ENCODE measurements at regions not wholly inside any gene's neighbourhood (a gene's known extent, or its start where the extent isn't known, plus 50 kb on each side); places are given as distances from the start of the nearest gene placed in this dataset.
A peak's percentile ranks its signal among the peaks of the same experiment; 100 is the strongest.

DNA sequence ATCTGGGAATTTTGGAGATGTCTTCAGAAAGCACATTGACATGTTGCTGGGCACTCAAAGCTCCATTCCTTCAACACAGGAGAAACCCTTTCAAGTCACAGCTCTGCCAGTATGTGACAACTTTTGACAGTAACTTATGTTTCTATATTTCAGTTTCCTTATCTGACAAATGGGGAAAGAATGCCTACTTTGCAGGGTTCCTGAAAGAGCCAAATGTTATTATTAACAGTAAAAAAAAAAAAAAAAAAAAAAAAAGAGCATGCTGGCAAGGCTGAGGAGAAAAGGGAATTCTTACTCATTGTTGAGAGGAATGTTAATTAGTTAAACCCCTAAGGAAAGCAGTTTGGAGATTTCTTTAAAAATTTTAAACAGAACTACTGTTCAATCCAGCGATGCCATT lies 272.5 kb upstream of the TGFBR2 start:
- DNase-seq, result no peak
- no peak overlapping the region for H3K4me3 Mint-ChIP-seq
- no peaks in the 10 kb centered on the region for H3K9me3 Mint-ChIP-seq
- peaks cover 2% of the 10 kb centered on the region for H3K36me3 Mint-ChIP-seq (ENCODE audit: low read depth)
- peaks cover 31% of the 10 kb centered on the region for H3K4me1 Mint-ChIP-seq
- H3K27me3 Mint-ChIP-seq, result no peaks in the 10 kb centered on the region
- ATAC-seq, result no peak
- no peak overlapping the region for H3K27ac Mint-ChIP-seq

DNA sequence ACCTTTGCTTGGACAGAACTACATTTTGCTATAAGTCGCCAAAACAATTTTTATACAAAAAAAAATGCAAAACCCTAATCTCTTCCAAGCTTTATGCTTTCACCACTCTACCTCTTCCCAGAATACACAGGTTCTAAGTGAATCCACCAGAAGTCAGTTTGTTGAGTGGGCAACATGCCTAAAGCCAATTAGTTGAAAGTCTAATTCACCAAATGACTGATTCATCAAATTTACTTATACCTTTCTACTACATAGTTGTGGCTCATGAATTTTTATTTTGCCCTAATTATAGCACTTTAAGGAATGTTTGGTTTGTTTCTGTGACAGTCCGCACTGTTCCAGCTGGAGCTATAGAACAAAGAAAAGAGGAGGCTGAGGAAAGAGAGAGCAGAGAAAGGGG lies 265.9 kb upstream of the TGFBR2 start:
- DNase-seq, result no peak
- Mint-ChIP-seq H3K27me3 (no peaks in the 10 kb centered on the region), H3K27ac (no peak overlapping the region), H3K9me3 (no peaks in the 10 kb centered on the region), H3K4me3 (no peak overlapping the region), H3K4me1 (peaks cover 38% of the 10 kb centered on the region), H3K36me3 (ENCODE audit: low read depth) (peaks cover 2% of the 10 kb centered on the region)
- no peak for ATAC-seq

DNA sequence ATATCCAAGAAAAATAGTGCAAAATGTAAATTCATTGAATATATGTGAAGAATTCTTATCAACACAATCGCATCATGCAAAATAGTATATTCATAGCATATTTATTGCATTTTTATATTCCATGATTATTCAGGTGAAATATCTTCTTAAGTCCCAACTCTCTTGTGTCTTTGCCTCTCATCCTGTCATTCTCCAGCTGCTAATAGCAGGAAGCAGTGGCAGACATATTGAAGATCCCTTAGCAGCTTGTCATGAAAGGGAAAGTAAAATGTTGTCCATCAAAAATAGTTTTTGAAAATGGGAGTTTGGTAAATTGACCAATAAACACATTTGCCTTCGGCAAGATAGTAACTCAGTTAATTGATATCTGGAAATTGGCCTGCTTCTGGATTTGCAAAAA lies 265.3 kb upstream of the TGFBR2 start:
- DNase-seq, result no peak
- peaks cover 3% of the 10 kb centered on the region for H3K36me3 Mint-ChIP-seq (ENCODE audit: low read depth)
- H3K4me1 Mint-ChIP-seq, result peaks cover 43% of the 10 kb centered on the region
- no peak overlapping the region for H3K4me3 Mint-ChIP-seq
- no peak overlapping the region for H3K27ac Mint-ChIP-seq
- no peaks in the 10 kb centered on the region for H3K27me3 Mint-ChIP-seq
- ATAC-seq, result no peak
- no peaks in the 10 kb centered on the region for H3K9me3 Mint-ChIP-seq

DNA sequence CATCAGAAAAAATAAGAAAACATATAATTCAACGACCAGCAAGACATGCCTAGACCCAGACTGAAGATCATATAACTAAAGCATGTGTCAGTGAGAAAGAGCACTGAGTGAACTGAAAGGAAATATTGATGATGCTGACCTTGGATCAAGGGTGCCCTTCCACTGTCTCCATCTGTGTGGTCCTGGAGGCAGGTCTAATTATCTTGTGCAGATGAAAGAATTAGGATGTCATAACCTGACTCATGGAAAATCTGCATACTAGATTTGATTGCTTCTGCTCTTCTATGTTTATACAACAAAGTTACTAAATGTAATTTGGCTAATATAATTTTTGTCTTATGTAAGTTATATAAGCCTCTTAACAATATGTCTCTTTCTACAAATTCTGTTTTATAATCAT lies 264.6 kb upstream of the TGFBR2 start:
- H3K4me1 Mint-ChIP-seq, result peaks cover 51% of the 10 kb centered on the region
- peak overlapping the region; percentile 68 for H3K27ac Mint-ChIP-seq
- ATAC-seq, result peak; percentile 85
- no peaks in the 10 kb centered on the region for H3K9me3 Mint-ChIP-seq
- no peak overlapping the region for H3K4me3 Mint-ChIP-seq
- H3K36me3 Mint-ChIP-seq (ENCODE audit: low read depth), result peaks cover 3% of the 10 kb centered on the region
- H3K27me3 Mint-ChIP-seq, result no peaks in the 10 kb centered on the region
- no peak for DNase-seq

DNA sequence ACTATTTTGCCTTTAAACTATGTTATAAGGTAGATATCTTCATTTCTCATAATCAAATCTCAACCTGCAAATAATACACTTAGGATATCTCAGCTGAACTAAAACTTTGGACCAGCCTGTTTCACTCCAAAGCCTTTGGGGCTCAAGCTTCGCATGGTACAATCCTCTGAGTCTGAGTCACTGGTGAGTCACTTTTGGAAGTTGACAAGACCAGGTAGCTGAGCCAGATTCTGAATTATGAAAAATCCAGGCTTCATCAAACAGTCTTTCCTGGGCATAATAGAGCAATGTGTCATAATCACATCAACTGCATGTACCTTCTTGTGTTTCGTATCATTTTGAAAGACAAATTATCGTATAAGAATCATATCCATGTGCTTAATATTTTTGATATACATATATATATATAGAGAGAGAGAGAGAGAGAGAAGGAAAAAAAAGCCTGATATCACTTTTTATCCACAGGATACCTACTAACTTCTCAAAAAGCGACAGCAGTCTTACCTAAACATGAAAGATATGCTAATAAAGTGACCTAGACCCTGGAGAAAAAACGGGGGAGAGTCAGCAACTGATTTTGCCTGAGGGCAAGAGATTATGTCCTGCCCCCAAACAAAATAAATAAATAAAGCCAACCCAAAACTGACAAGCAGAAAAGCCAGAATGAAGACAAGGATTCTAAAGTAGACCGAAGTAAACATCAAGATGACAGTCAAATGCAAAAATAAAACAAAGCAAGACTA lies 263.9 kb upstream of the TGFBR2 start:
- peak; percentile 78 for ATAC-seq
- peaks cover 3% of the 10 kb centered on the region for H3K36me3 Mint-ChIP-seq (ENCODE audit: low read depth)
- peaks cover 57% of the 10 kb centered on the region for H3K4me1 Mint-ChIP-seq
- H3K4me3 Mint-ChIP-seq, result peak overlapping the region; percentile 13
- no peaks in the 10 kb centered on the region for H3K9me3 Mint-ChIP-seq
- no peaks in the 10 kb centered on the region for H3K27me3 Mint-ChIP-seq
- no peak for DNase-seq
- H3K27ac Mint-ChIP-seq, result peak overlapping the region; percentile 68

DNA sequence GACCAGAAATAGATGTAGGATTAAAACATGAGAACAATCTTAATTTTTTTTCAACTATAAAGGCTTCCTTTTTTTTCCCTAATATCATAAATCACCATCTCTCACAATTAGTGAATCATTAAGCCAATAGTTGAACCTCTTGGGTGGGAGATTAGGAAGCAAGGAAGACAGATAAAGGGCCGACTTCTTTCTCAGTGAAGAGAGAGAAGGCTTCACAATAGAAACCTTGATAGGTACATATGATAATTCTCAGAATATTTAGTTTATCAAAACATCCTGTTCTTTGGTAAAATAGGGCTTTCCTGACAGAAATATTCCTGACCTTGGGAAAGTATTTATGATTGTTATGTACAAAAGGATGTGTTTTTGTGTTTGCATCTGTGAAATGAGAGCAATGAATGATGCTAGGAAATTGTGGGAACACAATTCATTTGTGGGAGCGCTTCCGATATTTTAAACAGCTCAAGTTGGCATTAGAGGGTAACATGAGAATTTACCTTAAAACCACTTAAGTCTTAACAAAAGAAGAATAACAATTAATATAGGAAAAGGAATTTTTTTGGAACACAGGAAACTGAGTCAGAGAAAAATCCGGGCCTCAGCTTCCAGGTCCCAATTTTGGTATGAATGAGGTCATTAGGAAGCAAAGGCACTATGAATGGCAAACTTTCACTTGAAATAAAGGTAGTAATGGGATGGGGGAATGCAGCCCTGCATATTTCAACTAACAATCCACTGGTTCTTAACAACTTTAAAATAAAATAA lies 263.2 kb upstream of the TGFBR2 start:
- Mint-ChIP-seq H3K36me3 (ENCODE audit: low read depth) (peaks cover 2% of the 10 kb centered on the region), H3K4me3 (no peak overlapping the region), H3K9me3 (no peaks in the 10 kb centered on the region), H3K27me3 (no peaks in the 10 kb centered on the region), H3K4me1 (peaks cover 65% of the 10 kb centered on the region), H3K27ac (no peak overlapping the region)
- DNase-seq (no peak), ATAC-seq (no peak)

DNA sequence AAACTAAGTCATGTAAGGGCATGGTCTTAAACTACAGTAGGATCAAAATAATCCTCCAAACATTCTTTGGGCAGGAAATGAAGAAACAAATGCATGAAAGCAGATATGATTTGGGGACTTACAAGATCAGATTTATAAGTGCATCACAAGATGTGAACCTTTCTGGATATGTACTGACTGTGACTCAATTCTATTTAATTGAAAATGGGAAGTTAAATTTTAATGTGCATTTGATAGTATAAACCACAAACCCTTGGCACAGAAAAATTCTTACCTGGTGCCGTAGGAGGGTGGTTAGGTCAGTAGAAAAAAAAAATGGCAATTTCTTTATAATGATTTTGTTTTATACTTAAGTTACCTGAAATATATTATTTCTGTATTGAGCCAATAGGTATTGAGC lies 262.5 kb upstream of the TGFBR2 start:
- Mint-ChIP-seq H3K4me3 (no peak overlapping the region), H3K27ac (no peak overlapping the region), H3K4me1 (peaks cover 71% of the 10 kb centered on the region), H3K36me3 (ENCODE audit: low read depth) (peaks cover 2% of the 10 kb centered on the region), H3K27me3 (no peaks in the 10 kb centered on the region), H3K9me3 (no peaks in the 10 kb centered on the region)
- DNase-seq, result no peak
- ATAC-seq, result no peak

DNA sequence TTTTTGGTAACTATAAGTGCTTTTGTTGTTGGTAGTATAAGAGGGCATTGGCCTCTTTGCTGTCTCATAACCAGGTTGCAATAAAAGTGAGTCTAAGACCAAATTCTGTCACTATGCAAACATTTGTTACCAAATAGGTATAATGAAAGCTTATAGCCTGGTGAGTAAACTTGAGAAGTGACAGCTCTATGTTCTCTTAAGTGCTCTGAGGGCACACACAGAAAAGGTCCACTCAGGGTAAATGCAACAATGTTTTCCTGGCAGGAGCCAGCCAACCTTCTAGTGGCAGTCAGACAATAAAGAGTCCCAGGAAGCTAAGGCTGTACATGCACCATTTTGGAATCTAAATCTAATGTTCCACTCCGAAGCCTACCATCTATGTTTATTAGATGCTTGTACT lies 262.1 kb upstream of the TGFBR2 start:
- ATAC-seq (no peak), DNase-seq (no peak)
- H3K27ac Mint-ChIP-seq, result no peak overlapping the region
- H3K4me1 Mint-ChIP-seq, result peaks cover 75% of the 10 kb centered on the region
- H3K4me3 Mint-ChIP-seq, result no peak overlapping the region
- H3K27me3 Mint-ChIP-seq, result no peaks in the 10 kb centered on the region
- peaks cover 2% of the 10 kb centered on the region for H3K36me3 Mint-ChIP-seq (ENCODE audit: low read depth)
- no peaks in the 10 kb centered on the region for H3K9me3 Mint-ChIP-seq

DNA sequence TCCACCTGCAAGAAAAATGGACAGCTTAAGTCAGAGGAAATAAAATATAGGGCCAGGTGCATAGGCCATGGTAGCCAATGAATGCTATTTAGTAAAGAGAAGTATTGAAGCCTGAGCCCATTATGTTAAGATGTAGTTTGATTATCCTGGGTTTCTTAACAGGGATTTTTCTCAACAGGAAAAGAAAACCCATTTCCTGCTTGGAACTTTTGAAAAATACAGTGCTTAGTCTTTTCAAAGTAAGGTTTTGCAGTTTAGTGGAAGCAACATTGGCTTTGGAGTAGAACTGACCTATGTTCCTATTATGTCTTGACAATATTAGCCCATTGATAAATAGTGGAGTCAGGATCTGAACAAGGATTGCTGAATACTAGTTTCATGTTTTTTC lies 259.5 kb upstream of the TGFBR2 start:
- DNase-seq (no peak), ATAC-seq (no peak)
- Mint-ChIP-seq H3K27ac (peak overlapping the region; percentile 87), H3K27me3 (no peaks in the 10 kb centered on the region), H3K9me3 (no peaks in the 10 kb centered on the region), H3K4me1 (peaks cover 92% of the 10 kb centered on the region), H3K4me3 (no peak overlapping the region), H3K36me3 (ENCODE audit: low read depth) (peaks cover 2% of the 10 kb centered on the region)

DNA sequence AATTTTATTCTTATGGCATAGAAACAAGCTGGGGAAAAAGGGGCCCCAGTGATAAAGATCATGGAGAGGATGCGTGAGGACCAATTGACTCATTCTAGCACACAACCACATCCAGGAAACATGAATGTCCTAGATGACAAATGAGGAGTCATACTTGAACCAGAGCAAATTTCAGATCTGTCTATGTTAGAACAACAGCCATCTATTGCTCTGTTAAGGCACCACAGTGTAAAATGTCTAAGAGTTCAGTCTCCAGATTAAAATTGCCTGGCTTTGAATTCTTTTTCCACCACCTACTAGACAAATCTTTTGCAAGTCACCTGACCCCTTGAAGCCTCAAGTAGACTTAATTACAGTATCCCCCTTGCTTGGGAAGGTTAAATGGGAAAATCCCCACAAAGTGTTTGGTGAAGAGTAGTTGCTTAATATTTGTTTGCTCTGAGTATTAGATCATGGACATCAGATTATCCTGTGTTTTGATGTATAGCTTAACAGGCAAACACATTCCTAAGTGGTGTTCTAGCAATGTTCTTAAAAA lies 258.7 kb upstream of the TGFBR2 start:
- H3K27ac Mint-ChIP-seq, result peak overlapping the region; percentile 87
- ATAC-seq (peak; percentile 98), DNase-seq (no peak)
- H3K4me1 Mint-ChIP-seq, result peaks cover 93% of the 10 kb centered on the region
- H3K4me3 Mint-ChIP-seq, result peak overlapping the region; percentile 49
- peaks cover 2% of the 10 kb centered on the region for H3K36me3 Mint-ChIP-seq (ENCODE audit: low read depth)
- H3K9me3 Mint-ChIP-seq, result no peaks in the 10 kb centered on the region
- H3K27me3 Mint-ChIP-seq, result no peaks in the 10 kb centered on the region

DNA sequence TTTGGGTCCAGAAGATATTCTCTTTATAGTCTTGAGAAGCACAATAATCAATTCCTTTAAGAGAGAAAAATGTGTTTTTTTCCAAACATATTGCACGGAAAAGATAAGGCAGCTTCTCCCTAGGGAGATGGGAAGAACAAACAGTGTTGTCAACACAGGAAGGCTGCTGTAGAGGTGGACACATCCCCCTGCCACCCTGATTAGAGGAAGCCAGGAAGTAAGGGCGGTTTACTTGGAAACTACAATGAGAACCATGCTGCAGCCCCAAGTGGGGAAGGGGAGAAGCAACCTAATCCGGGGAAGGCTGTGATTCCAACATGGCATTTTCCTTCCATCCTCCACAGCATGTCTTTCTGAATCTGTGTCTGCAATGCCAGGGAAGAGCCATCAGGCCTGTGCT lies 256.9 kb upstream of the TGFBR2 start:
- H3K4me3 Mint-ChIP-seq, result no peak overlapping the region
- DNase-seq, result no peak
- no peak for ATAC-seq
- peaks cover 2% of the 10 kb centered on the region for H3K36me3 Mint-ChIP-seq (ENCODE audit: low read depth)
- no peaks in the 10 kb centered on the region for H3K9me3 Mint-ChIP-seq
- H3K4me1 Mint-ChIP-seq, result peaks cover 95% of the 10 kb centered on the region
- H3K27ac Mint-ChIP-seq, result peak overlapping the region; percentile 43
- H3K27me3 Mint-ChIP-seq, result peaks cover 2% of the 10 kb centered on the region

DNA sequence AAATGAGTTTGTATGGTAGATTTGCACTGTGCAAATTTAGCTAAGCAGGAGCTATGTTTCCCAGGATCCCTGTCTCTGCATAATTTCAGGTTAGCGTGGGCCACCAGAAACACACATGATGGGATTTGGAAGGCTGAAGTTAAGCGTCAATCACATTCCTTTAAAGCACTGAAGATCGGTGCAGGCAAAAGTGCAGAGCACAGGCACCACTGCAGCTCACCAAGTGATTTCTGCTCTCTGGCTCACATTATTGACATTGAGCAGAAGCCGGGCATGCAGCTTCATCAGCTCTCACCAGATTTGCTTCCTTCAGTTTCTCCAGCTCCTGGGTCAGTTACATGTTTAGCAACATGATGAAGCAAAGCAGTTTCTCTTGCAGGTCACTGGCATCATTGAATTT lies 256.4 kb upstream of the TGFBR2 start:
- no peak for ATAC-seq
- H3K36me3 Mint-ChIP-seq (ENCODE audit: low read depth), result peaks cover 2% of the 10 kb centered on the region
- H3K27me3 Mint-ChIP-seq, result peaks cover 2% of the 10 kb centered on the region
- peaks cover 97% of the 10 kb centered on the region for H3K4me1 Mint-ChIP-seq
- H3K9me3 Mint-ChIP-seq, result no peaks in the 10 kb centered on the region
- no peak overlapping the region for H3K4me3 Mint-ChIP-seq
- no peak for DNase-seq
- H3K27ac Mint-ChIP-seq, result no peak overlapping the region

DNA sequence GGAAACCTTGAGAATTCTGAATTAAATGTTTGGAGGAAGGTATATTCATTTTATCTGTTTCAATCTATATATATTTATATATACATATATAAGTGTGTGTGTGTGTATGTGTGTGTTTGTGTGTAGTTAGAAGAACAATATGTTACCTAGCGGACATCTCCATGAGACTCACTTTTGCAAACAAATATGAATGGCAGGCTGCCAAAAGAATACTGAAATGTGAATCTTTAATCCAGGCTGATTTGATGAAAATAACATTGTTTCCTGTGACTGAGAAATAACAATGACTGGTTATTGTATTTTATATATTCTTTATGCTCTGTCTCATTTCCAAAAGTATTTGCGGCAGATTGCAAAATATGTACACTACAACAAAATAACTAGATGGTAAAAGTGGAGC lies 255.5 kb upstream of the TGFBR2 start:
- H3K36me3 Mint-ChIP-seq (ENCODE audit: low read depth), result peaks cover 1% of the 10 kb centered on the region
- H3K4me1 Mint-ChIP-seq, result peaks cover 97% of the 10 kb centered on the region
- H3K9me3 Mint-ChIP-seq, result no peaks in the 10 kb centered on the region
- no peak overlapping the region for H3K27ac Mint-ChIP-seq
- peaks cover 2% of the 10 kb centered on the region for H3K27me3 Mint-ChIP-seq
- no peak for DNase-seq
- no peak for ATAC-seq
- no peak overlapping the region for H3K4me3 Mint-ChIP-seq

DNA sequence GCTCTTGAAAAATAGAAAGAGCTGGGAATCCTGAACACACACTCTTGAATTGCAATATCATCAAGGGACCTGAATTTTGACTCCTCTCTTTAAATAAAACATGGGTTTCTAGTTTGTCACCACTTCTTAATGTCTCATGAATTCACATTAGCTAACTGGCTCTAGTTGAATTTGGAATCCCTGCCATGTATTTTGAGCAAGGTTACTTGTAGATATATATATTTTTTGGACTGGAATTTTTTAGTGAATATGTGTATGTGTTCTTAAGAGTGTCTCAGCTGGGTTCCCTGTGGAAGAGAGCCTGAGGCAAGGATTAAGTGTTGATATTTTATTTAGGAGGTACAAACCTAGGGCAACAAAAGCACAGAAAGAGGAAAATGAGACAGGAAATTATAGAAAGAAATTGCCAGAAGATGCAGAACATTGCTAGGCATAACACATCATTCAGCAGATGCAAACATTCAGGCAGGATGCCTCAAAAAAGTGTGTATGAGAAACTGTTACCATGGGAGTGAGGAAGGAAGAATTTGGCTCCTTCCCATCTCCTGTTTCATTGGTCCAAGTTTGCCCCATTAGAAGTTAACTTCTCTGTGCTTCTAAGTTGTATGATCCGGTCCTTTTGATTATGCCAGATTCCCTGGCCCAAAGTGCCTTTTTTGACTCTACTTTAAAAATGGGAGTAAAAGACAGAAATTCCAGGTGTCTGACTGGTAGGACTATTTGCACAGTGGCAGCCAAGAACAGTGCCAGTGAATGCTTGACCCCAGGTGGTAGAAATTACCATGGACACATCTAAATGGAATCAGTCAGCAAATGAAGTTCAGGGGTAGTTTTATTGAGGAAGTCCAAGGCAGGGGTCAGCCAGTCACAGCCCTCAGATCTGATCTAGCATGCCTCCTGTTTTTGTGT lies 253.7 kb upstream of the TGFBR2 start:
- no peaks in the 10 kb centered on the region for H3K9me3 Mint-ChIP-seq
- H3K36me3 Mint-ChIP-seq (ENCODE audit: low read depth), result no peaks in the 10 kb centered on the region
- DNase-seq, result no peak
- H3K27me3 Mint-ChIP-seq, result peaks cover 2% of the 10 kb centered on the region
- H3K4me1 Mint-ChIP-seq, result peaks cover 94% of the 10 kb centered on the region
- H3K4me3 Mint-ChIP-seq, result no peak overlapping the region
- no peak for ATAC-seq
- no peak overlapping the region for H3K27ac Mint-ChIP-seq

All from activated naive CD8-positive, alpha-beta T cell treated with anti-CD3 and anti-CD28 coated beads, Interleukin-2, amount 50 U/mL, for 24 hours (primary cell).